ENCODE measurements at regions not wholly inside any gene's neighbourhood (a gene's known extent, or its start where the extent isn't known, plus 50 kb on each side); places are given as distances from the start of the nearest gene placed in this dataset.

DNA sequence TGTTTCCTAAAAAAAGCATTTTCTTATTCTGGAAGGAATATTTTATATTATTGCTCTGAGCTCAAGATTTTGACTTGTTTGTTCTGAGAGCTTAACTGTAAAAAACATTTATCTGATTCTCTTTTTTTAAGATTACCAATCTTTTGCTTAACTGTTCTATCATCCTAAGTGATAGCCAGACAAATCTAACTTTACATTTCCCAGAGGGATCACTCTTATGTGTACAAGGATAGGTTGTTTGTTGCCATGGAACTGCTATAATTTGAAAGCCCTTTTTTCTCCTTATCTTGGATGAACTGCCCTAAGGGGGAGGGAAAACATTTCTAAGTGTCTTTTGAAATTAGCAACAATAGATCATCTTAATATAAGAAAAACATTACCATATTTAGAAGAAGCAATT lies 494.7 kb downstream of the TRAM1L1 start:
- DNase-seq (ENCODE audit: low read depth in 1 of 2, low spot score in 1 of 2) = no peak
- no peaks in the 10 kb centered on the region for H3K27me3 ChIP-seq
- no peaks in the 10 kb centered on the region for H3K36me3 ChIP-seq
- H3K27ac ChIP-seq = no peak overlapping the region
- TF ChIP-seq CTCF (IDR thresholded peaks at IDR 0.05; ENCODE audit: low read depth, low read length) = no peak
- no peaks in the 10 kb centered on the region for H3K4me1 ChIP-seq (ENCODE audit: low read depth)
- H3K9me3 ChIP-seq (ENCODE audit: low read depth) = no peaks in the 10 kb centered on the region
- H3K4me3 ChIP-seq = no peak overlapping the region

GRCh38 chr4:116588783-116589182 lies 496.6 kb downstream of the TRAM1L1 start:
- DNase-seq (ENCODE audit: low read depth in 1 of 2, low spot score in 1 of 2) = no peak
- no peaks in the 10 kb centered on the region for H3K4me1 ChIP-seq (ENCODE audit: low read depth)
- H3K27ac ChIP-seq = no peak overlapping the region
- no peak overlapping the region for H3K4me3 ChIP-seq
- no peak for TF ChIP-seq CTCF (IDR thresholded peaks at IDR 0.05; ENCODE audit: low read depth, low read length)
- no peaks in the 10 kb centered on the region for H3K27me3 ChIP-seq
- H3K9me3 ChIP-seq (ENCODE audit: low read depth) = no peaks in the 10 kb centered on the region
- no peaks in the 10 kb centered on the region for H3K36me3 ChIP-seq

GRCh38 chr4:116585246-116585645 lies 500.1 kb downstream of the TRAM1L1 start:
- no peaks in the 10 kb centered on the region for H3K27me3 ChIP-seq
- TF ChIP-seq CTCF (IDR thresholded peaks at IDR 0.05; ENCODE audit: low read depth, low read length) = no peak
- no peak overlapping the region for H3K4me3 ChIP-seq
- no peak overlapping the region for H3K27ac ChIP-seq
- no peaks in the 10 kb centered on the region for H3K4me1 ChIP-seq (ENCODE audit: low read depth)
- no peaks in the 10 kb centered on the region for H3K9me3 ChIP-seq (ENCODE audit: low read depth)
- DNase-seq (ENCODE audit: low read depth in 1 of 2, low spot score in 1 of 2) = no peak
- H3K36me3 ChIP-seq = no peaks in the 10 kb centered on the region

DNA sequence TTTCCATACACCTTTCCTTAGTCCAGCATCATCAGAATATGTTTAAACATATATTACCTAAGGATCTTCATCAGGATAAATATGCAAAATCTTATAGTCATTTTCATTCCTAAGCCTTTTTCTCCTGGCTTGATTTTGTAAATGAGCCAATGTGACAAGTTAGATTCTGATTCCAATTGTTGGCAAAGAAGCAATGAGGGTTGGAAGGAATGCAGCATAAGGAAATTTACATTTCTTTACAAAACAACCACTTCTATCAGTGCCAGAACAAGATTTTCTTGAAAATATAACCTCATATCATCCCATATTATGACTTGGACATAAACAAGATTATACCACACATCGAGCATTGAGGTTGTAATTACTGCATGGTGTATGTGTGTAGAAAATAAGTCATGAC lies 508.1 kb downstream of the TRAM1L1 start:
- DNase-seq (ENCODE audit: low read depth in 1 of 2, low spot score in 1 of 2) = no peak
- Histone ChIP-seq H3K36me3 (no peaks in the 10 kb centered on the region), H3K27ac (no peak overlapping the region), H3K27me3 (no peaks in the 10 kb centered on the region), H3K4me1 (ENCODE audit: low read depth) (no peaks in the 10 kb centered on the region), H3K4me3 (no peak overlapping the region), H3K9me3 (ENCODE audit: low read depth) (no peaks in the 10 kb centered on the region)
- TF ChIP-seq CTCF (IDR thresholded peaks at IDR 0.05; ENCODE audit: low read depth, low read length) = no peak

DNA sequence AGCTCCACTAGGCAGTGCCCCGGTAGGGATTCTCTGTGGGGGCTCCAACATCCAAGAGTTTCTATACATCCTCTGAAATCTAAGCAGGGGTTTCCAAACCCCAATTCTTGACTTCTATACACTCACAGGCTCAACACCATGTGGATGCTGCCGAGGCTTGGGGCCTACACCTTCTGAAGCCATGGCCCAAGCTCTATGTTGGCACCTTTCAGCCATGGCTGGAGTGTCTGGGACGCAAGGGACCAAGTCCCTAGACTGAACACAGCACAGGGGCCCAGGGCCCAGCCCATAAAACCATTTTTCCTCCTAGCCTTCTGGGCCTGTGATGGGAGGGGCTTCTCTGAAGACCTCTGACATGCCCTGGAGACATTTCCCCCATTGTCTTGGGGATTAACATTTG lies 511.8 kb downstream of the TRAM1L1 start:
- Histone ChIP-seq H3K27ac (no peak overlapping the region), H3K4me3 (no peak overlapping the region), H3K4me1 (ENCODE audit: low read depth) (no peaks in the 10 kb centered on the region), H3K9me3 (ENCODE audit: low read depth) (no peaks in the 10 kb centered on the region), H3K36me3 (no peaks in the 10 kb centered on the region), H3K27me3 (no peaks in the 10 kb centered on the region)
- no peak for DNase-seq (ENCODE audit: low read depth in 1 of 2, low spot score in 1 of 2)
- TF ChIP-seq CTCF (IDR thresholded peaks at IDR 0.05; ENCODE audit: low read depth, low read length) = no peak

DNA sequence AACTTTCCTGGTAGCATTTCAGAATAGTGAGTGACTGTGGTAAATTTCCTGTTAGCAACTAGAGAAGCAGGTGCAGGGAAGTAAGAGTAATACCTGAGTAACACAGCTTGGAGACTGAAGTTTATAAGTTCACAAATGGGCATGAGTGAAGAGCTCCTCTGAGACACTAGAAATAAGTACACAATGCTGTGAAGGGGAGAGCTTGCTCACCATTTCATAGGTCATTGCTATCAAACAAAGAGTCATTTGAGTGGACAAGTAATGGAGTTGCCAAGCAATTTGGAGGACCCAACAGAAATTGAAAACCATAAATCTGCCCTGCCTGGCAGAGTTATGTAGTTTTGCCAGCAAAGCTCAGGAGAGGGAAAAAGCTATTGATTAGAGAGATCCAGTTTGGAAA lies 523.6 kb downstream of the TRAM1L1 start:
- no peak overlapping the region for H3K4me3 ChIP-seq
- no peaks in the 10 kb centered on the region for H3K4me1 ChIP-seq (ENCODE audit: low read depth)
- H3K36me3 ChIP-seq = no peaks in the 10 kb centered on the region
- no peaks in the 10 kb centered on the region for H3K9me3 ChIP-seq (ENCODE audit: low read depth)
- no peak overlapping the region for H3K27ac ChIP-seq
- no peak for DNase-seq (ENCODE audit: low read depth in 1 of 2, low spot score in 1 of 2)
- H3K27me3 ChIP-seq = no peaks in the 10 kb centered on the region
- no peak for TF ChIP-seq CTCF (IDR thresholded peaks at IDR 0.05; ENCODE audit: low read depth, low read length)
